Mesothelial cell of epicardium (in vitro differentiated cells): ENCODE measurements at regions not wholly inside any gene's neighbourhood (a gene's known extent, or its start where the extent isn't known, plus 50 kb on each side); places are given as distances from the start of the nearest gene placed in this dataset.
"Not testable (repeated sequence)": the region's sequence is repeated elsewhere in the genome, so short reads cannot be mapped to it uniquely, and the experiment has no call there.

Source experiments
- DNase-seq, 2 experiments: peaks; one replicate each; pipeline ENCODE4 v3.0.0; 2021; ENCODE audit warnings: low spot score in 2 of 2; ENCODE audit not compliant: unreplicated experiment in 2 of 2
- H3K27ac Mint-ChIP-seq: 2 replicates; pipeline ENCODE4 v1.8.0; 2021; ENCODE audit warnings: mixed read lengths
- H3K27me3 Mint-ChIP-seq: 2 replicates; pipeline ENCODE4 v1.8.0; 2021; ENCODE audit warnings: low read depth, mixed read lengths
- H3K36me3 Mint-ChIP-seq: 2 replicates; pipeline ENCODE4 v1.8.0; 2021; ENCODE audit warnings: mixed read lengths
- H3K4me1 Mint-ChIP-seq: 2 replicates; pipeline ENCODE4 v1.8.0; 2021; ENCODE audit warnings: mixed read lengths
- H3K4me3 Mint-ChIP-seq: 2 replicates; pipeline ENCODE4 v1.8.0; 2021; ENCODE audit warnings: mild to moderate bottlenecking, moderate library complexity, mixed read lengths
- H3K9me3 Mint-ChIP-seq: 2 replicates; pipeline ENCODE4 v1.8.0; 2021; ENCODE audit warnings: mixed read lengths
- CTCF ChIP-seq: fragments of 200-600 bp; sonication (generic); IDR thresholded peaks from one replicate; pipeline ENCODE4 v1.5.0; 2021; ENCODE audit warnings: antibody characterized with exemption; ENCODE audit not compliant: unreplicated experiment

GRCh38 chrX:46168254-46168653, 377.0 kb downstream of the ZNF674 start:
- no peak overlapping the region for H3K27ac Mint-ChIP-seq
- no peak for TF ChIP-seq CTCF
- H3K27me3 Mint-ChIP-seq = no peaks in the 10 kb centered on the region
- DNase-seq = no peak
- H3K4me3 Mint-ChIP-seq = no peak overlapping the region
- H3K36me3 Mint-ChIP-seq = no peaks in the 10 kb centered on the region
- H3K4me1 Mint-ChIP-seq = no peaks in the 10 kb centered on the region
- H3K9me3 Mint-ChIP-seq = peaks cover 46% of the 10 kb centered on the region

- DNase-seq = no peak
- Mint-ChIP-seq H3K27ac (no peak overlapping the region), H3K4me3 (no peak overlapping the region), H3K36me3 (no peaks in the 10 kb centered on the region), H3K9me3 (peaks cover 42% of the 10 kb centered on the region), H3K27me3 (no peaks in the 10 kb centered on the region), H3K4me1 (no peaks in the 10 kb centered on the region)
- TF ChIP-seq CTCF = no peak
These were observed 379.4 kb downstream of the ZNF674 start for GRCh38 chrX:46165866-46166265.

- DNase-seq = no peak
- H3K4me3 Mint-ChIP-seq = no peak overlapping the region
- H3K4me1 Mint-ChIP-seq = no peaks in the 10 kb centered on the region
- peaks cover 42% of the 10 kb centered on the region for H3K9me3 Mint-ChIP-seq
- no peak overlapping the region for H3K27ac Mint-ChIP-seq
- no peaks in the 10 kb centered on the region for H3K27me3 Mint-ChIP-seq
- TF ChIP-seq CTCF = no peak
- H3K36me3 Mint-ChIP-seq = no peaks in the 10 kb centered on the region
These were observed 379.8 kb downstream of the ZNF674 start for GRCh38 chrX:46165411-46165810.

GRCh38 chrX:46152756-46153155, 392.5 kb downstream of the ZNF674 start:
- DNase-seq = no peak
- Mint-ChIP-seq H3K4me1 (no peaks in the 10 kb centered on the region), H3K27me3 (no peaks in the 10 kb centered on the region), H3K36me3 (peaks cover 4% of the 10 kb centered on the region), H3K9me3 (peaks cover 59% of the 10 kb centered on the region), H3K4me3 (no peak overlapping the region), H3K27ac (no peak overlapping the region)
- TF ChIP-seq CTCF = no peak

GRCh38 chrX:46151332-46151731, 393.9 kb downstream of the ZNF674 start:
- not testable (repeated sequence) for H3K27me3 Mint-ChIP-seq, H3K4me1 Mint-ChIP-seq, DNase-seq, H3K4me3 Mint-ChIP-seq, H3K36me3 Mint-ChIP-seq, H3K27ac Mint-ChIP-seq
- H3K9me3 Mint-ChIP-seq = peaks cover 56% of the 10 kb centered on the region

- H3K27me3 Mint-ChIP-seq = no peaks in the 10 kb centered on the region
- no peaks in the 10 kb centered on the region for H3K36me3 Mint-ChIP-seq
- H3K4me3 Mint-ChIP-seq = no peak overlapping the region
- H3K9me3 Mint-ChIP-seq = peaks cover 54% of the 10 kb centered on the region
- no peak for DNase-seq
- no peak overlapping the region for H3K27ac Mint-ChIP-seq
- TF ChIP-seq CTCF = no peak
- H3K4me1 Mint-ChIP-seq = no peaks in the 10 kb centered on the region
These were observed 400.7 kb downstream of the ZNF674 start for GRCh38 chrX:46144566-46144965.
